GM21526 (cell line): ENCODE measurements at regions not wholly inside any gene's neighbourhood (a gene's known extent, or its start where the extent isn't known, plus 50 kb on each side); places are given as distances from the start of the nearest gene placed in this dataset.
"Not testable (repeated sequence)": the region's sequence is repeated elsewhere in the genome, so short reads cannot be mapped to it uniquely, and the experiment has no call there.

ENCODE experiments used
- ATAC-seq: cut with Tn5 transposase; IDR thresholded peaks from one replicate; pipeline ENCODE4 v1.9.1; 2021; ENCODE audit warnings: moderate library complexity; ENCODE audit not compliant: unreplicated experiment, low FRiP score

- ATAC-seq: no peak
Measured at GRCh38 chr2:184268900-184269477, 329.3 kb upstream of the ZNF804A start.

GRCh38 chr2:184270660-184271059 is 327.7 kb upstream of the ZNF804A start:
- ATAC-seq: no peak

- ATAC-seq: no peak
Measured at GRCh38 chr2:184272056-184272455, 326.3 kb upstream of the ZNF804A start.

GRCh38 chr2:184294831-184295230 is 303.5 kb upstream of the ZNF804A start:
- no peak for ATAC-seq

- ATAC-seq: no peak
Measured at GRCh38 chr2:184297085-184297484, 301.2 kb upstream of the ZNF804A start.

- no peak for ATAC-seq
Measured at GRCh38 chr2:184302506-184302905, 295.8 kb upstream of the ZNF804A start.

- ATAC-seq: no peak
Measured at GRCh38 chr2:184304006-184304405, 294.3 kb upstream of the ZNF804A start.

- no peak for ATAC-seq
Measured at GRCh38 chr2:184305105-184305504, 293.2 kb upstream of the ZNF804A start.

GRCh38 chr2:184308706-184309105 is 289.6 kb upstream of the ZNF804A start:
- ATAC-seq: no peak

- no peak for ATAC-seq
Measured at GRCh38 chr2:184312970-184313369, 285.4 kb upstream of the ZNF804A start.

GRCh38 chr2:184314829-184315228 is 283.5 kb upstream of the ZNF804A start:
- ATAC-seq: no peak

GRCh38 chr2:184316921-184317320 is 281.4 kb upstream of the ZNF804A start:
- no peak for ATAC-seq

GRCh38 chr2:184322615-184323014 is 275.7 kb upstream of the ZNF804A start:
- no peak for ATAC-seq

- ATAC-seq: no peak
Measured at GRCh38 chr2:184326066-184326465, 272.3 kb upstream of the ZNF804A start.

GRCh38 chr2:184327805-184328204 is 270.5 kb upstream of the ZNF804A start:
- ATAC-seq: not testable (repeated sequence)

GRCh38 chr2:184330561-184330960 is 267.8 kb upstream of the ZNF804A start:
- not testable (repeated sequence) for ATAC-seq

GRCh38 chr2:184336688-184337087 is 261.6 kb upstream of the ZNF804A start:
- ATAC-seq: no peak

- no peak for ATAC-seq
Measured at GRCh38 chr2:184338771-184339170, 259.6 kb upstream of the ZNF804A start.

GRCh38 chr2:184339966-184340365 is 258.4 kb upstream of the ZNF804A start:
- no peak for ATAC-seq

GRCh38 chr2:184346338-184346862 is 251.9 kb upstream of the ZNF804A start:
- no peak for ATAC-seq

- ATAC-seq: no peak
Measured at GRCh38 chr2:184351126-184351525, 247.2 kb upstream of the ZNF804A start.

GRCh38 chr2:184357033-184357432 is 241.3 kb upstream of the ZNF804A start:
- ATAC-seq: no peak

- ATAC-seq: no peak
Measured at GRCh38 chr2:184359379-184359778, 238.9 kb upstream of the ZNF804A start.
